ENCODE measurements at regions not wholly inside any gene's neighbourhood (a gene's known extent, or its start where the extent isn't known, plus 50 kb on each side); places are given as distances from the start of the nearest gene placed in this dataset.

- Histone ChIP-seq H3K27ac (ENCODE audit: insufficient read depth, low read length) (no peak overlapping the region), H4K5ac (ENCODE audit: low read depth, low read length) (no peak overlapping the region), H2BK20ac (ENCODE audit: low read depth, low read length) (peak overlapping the region; percentile 48; the same call in 1 of the 2 replicates), H3K4ac (ENCODE audit: low read depth, low read length) (peak overlapping the region; percentile 56; the same call in 1 of the 2 replicates), H3K27me3 (ENCODE audit: control insufficient read depth, insufficient read depth, low read length) (no peaks in the 10 kb centered on the region), H3K14ac (replicated peaks; ENCODE audit: low read depth, low read length) (no peak overlapping the region), H3K4me1 (ENCODE audit: control insufficient read depth, insufficient read depth, low read length) (peaks cover 8% of the 10 kb centered on the region), H2BK120ac (ENCODE audit: low read depth, low read length) (peak overlapping the region; percentile 23; the same call in 1 of the 2 replicates), H3K36me3 (ENCODE audit: control insufficient read depth, insufficient read depth, low read length) (no peaks in the 10 kb centered on the region), H3K18ac (ENCODE audit: low read depth, low read length) (peak overlapping the region; percentile 13; the same call in 1 of the 2 replicates), H3K79me1 (ENCODE audit: low read depth in 1 of 2, low read length in 2 of 2) (no peaks in the 10 kb centered on the region), H3K23ac (ENCODE audit: low read depth, low read length) (no peak overlapping the region), H3K4me3 (ENCODE audit: insufficient read depth, low read depth, low read length) (no peak overlapping the region), H2AFZ (replicated peaks; ENCODE audit: low read length, poor library complexity) (no peak overlapping the region), H2AK5ac (ENCODE audit: low read depth, low read length) (peak overlapping the region; percentile 31; the same call in 1 of the 2 replicates), H3K56ac (ENCODE audit: extremely low read depth, insufficient read depth, low read length) (no peak overlapping the region), H4K91ac (ENCODE audit: insufficient read depth, low read depth, low read length) (peak overlapping the region; percentile 31), H4K20me1 (ENCODE audit: insufficient read depth, low read length) (no peaks in the 10 kb centered on the region), H2AK9ac (replicated peaks; ENCODE audit: low read depth, low read length, poor library complexity) (no peak overlapping the region), H2BK5ac (ENCODE audit: low read depth, low read length, poor library complexity, severe bottlenecking) (peak overlapping the region; percentile 45), H3K9ac (ENCODE audit: low read depth, low read length) (no peak overlapping the region), H3K9me3 (ENCODE audit: control insufficient read depth, insufficient read depth, low read length) (no peaks in the 10 kb centered on the region), H2BK15ac (ENCODE audit: low read depth, low read length) (peak overlapping the region; percentile 33; the same call in 1 of the 3 replicates), H4K8ac (ENCODE audit: low read depth in 2 of 2, low read length in 2 of 2) (0 out of 4 replicates have a peak overlapping the region, but pooled peaks of 1 of the 2 experiments have one; percentile 5), H3K4me2 (ENCODE audit: low read depth, low read length) (no peak overlapping the region), H3K9me1 (ENCODE audit: insufficient read depth, low read length) (peaks cover 4% of the 10 kb centered on the region; the same call in 1 of the 2 replicates)
- DNase-seq: peak; percentile 65
- peak; percentile 48 for ATAC-seq (ENCODE audit: low read depth)
- no CpG with 5 or more reads among the region's 3 CpGs for WGBS, 2 experiments (ENCODE audit: extremely low coverage in 2 of 2, insufficient read length in 1 of 2)
- POLR2A ChIA-PET (ENCODE audit: unreplicated experiment): no interaction called here
- intact Hi-C loops (cut with micrococcal nuclease): no loop called here
- dilution Hi-C loops (cut with HindIII; ENCODE audit: low sequenced_read_pairs, unreplicated experiment): no loop called here
- in situ Hi-C loops (cut with MboI; ENCODE audit: low sequenced_read_pairs): loop anchor here (25.0 kb wide), 1 partner anchor 307 kb away; no protein-coding TSS in a partner anchor
- TF ChIP-seq FOS (IDR thresholded peaks at IDR 0.05; ENCODE audit: low read depth, low read length): 0 out of 2 replicates have a peak, but pooled peaks have one; percentile 25
- TF ChIP-seq BHLHE40 (IDR thresholded peaks at IDR 0.05; ENCODE audit: low read depth, low read length): no peak
- TF ChIP-seq MXI1 (IDR thresholded peaks at IDR 0.05; ENCODE audit: borderline replicate concordance, low read depth, low read length): no peak
- CTCF ChIA-PET: no interaction called here
- BruUV-seq (replicated peaks): no TSS peak
Observed at GRCh38 chr14:31930493-31931240, 146.4 kb upstream of the ARHGAP5 start.
